ENCODE measurements at regions not wholly inside any gene's neighbourhood (a gene's known extent, or its start where the extent isn't known, plus 50 kb on each side); places are given as distances from the start of the nearest gene placed in this dataset.

DNA sequence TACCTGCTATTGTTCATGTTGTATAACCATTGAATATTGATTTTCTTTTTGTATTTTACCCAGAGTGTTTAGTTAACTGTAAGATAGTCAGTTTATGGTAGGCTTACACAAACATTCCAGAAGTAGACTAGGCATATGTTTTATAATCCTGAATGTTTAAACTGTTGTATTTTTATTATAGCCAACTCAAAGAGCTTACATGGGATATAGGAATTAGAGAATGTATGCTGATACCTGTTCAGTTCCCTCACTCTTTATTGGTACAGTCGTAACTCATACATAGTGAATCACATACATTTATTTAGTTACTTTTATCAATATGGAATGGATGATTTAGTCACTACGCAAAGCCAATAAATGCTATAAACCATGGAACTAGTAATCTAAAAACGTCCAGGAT is 657.9 kb downstream of the SLITRK5 start (continued):
- no peak for TF ChIP-seq SP1 (IDR thresholded peaks at IDR 0.05; ENCODE audit: low read depth)
- no peak for TF ChIP-seq FOSL1 (IDR thresholded peaks at IDR 0.05; ENCODE audit: low read depth)

DNA sequence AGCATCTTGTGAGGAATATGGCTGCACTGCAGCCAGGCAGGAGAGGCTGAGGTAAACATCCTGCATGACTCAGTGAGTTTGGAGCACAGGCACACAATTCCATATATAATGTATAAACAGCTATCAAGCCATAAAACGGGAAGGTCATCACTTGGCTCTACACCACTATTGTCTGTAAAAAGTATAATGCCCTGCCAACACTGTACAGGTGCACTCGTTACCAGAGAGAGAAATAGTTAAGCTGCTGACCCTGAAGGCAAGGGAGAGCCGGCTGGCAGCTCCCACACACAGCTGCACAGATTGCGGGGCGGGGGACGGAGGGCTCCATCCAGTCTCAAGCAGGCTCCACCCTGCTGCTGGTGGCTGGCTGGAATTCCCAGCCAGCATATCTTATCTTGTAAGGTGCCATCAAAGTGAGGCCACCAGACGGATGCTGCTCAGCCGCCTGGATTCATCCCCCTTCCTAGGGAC is 668.1 kb downstream of the SLITRK5 start:
- DNase-seq (ENCODE audit: low read depth, low spot score) (no peak), ATAC-seq (no peak)
- BruUV-seq (replicated peaks): no TSS peak
- Histone ChIP-seq H3K27me3 (ENCODE audit: insufficient read depth, low read length) (no peaks in the 10 kb centered on the region), H3K4me2 (ENCODE audit: low read length) (no peak overlapping the region), H2AFZ (ENCODE audit: low read depth, low read length, poor library complexity, severe bottlenecking) (no peak overlapping the region), H3K9ac (ENCODE audit: low read length) (no peak overlapping the region), H3K27ac (ENCODE audit: low read depth, low read length) (no peak overlapping the region), H3K4me1 (ENCODE audit: control insufficient read depth in 1 of 2, insufficient read depth in 2 of 2, low read length in 2 of 2) (no peaks in the 10 kb centered on the region), H3K9me3 (ENCODE audit: control insufficient read depth in 1 of 2, insufficient read depth in 1 of 2, low read depth in 1 of 2, low read length in 2 of 2) (no peaks in the 10 kb centered on the region; a peak in 1 of 4 replicates), H3K79me2 (ENCODE audit: insufficient read depth, low read length) (no peaks in the 10 kb centered on the region), H4K20me1 (ENCODE audit: insufficient read depth) (no peaks in the 10 kb centered on the region), H3K36me3 (ENCODE audit: control insufficient read depth in 1 of 2, insufficient read depth in 2 of 2, low read length in 2 of 2) (no peaks in the 10 kb centered on the region), H3K9me2 (ENCODE audit: insufficient read depth) (no peaks in the 10 kb centered on the region), H3K4me3 (replicated peaks in 1 of 2; ENCODE audit: low read depth in 1 of 2, low read length in 2 of 2) (no peak overlapping the region)
- intact Hi-C loops (cut with micrococcal nuclease): no loop called here
- CTCF ChIA-PET: no interaction called here
- TF ChIP-seq POLR2AphosphoS5 (IDR thresholded peaks at IDR 0.05; ENCODE audit: low read depth, low read length) (no peak), FOSL1 (IDR thresholded peaks at IDR 0.05; ENCODE audit: low read depth) (no peak), TCF7L2 (IDR thresholded peaks at IDR 0.05; ENCODE audit: borderline replicate concordance, extremely low read depth, insufficient read depth, insufficient read length) (no peak), YY1 (IDR thresholded peaks at IDR 0.05; ENCODE audit: extremely low read depth, insufficient replicate concordance, low read depth, low read length) (no peak), EZH2 (IDR thresholded peaks at IDR 0.05) (no peak)
- TF ChIP-seq, protein P1, sequence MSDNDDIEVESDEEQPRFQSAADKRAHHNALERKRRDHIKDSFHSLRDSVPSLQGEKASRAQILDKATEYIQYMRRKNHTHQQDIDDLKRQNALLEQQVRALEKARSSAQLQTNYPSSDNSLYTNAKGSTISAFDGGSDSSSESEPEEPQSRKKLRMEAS (IDR thresholded peaks at IDR 0.05): no peak
- RAD21 ChIA-PET (ENCODE audit: low non-redundant PET in 1 of 2, low total read pairs in 2 of 2, uncharacterized antibody in 2 of 2, unreplicated experiment in 2 of 2): no interaction called here
- POLR2A ChIA-PET: no interaction called here

DNA sequence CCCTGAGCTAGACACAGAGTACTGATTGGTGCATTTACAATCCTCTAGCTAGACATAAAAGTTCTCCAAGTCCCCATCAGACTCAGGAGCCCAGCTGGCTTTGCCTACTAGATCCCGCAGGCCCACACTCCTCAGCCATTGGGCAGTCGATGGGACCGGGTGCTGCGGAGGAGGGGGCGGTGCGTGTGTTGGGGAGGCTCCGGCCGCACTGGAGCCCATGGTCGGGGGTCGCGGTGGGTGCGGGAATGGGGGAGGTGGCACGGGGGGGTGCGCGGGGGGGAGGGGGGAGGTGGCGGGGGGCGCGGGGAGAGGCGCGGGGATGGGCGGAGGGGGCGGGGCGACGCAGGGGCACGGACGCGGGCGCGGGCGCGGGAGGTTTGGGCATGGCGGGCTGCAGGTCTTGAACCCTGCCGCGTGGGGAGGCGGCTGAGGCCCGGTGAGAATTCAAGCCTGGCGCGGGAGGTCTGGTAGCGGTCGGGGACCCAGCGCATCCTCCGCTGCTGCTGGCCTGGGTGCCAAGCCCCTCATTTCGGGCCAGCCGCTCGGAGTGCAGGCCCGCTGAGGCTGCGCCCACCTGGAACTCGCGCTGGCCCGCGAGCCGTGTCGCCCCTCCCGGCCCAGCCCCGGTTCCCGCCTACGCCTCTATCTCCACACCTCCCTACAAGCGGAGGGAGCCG is 674.1 kb downstream of the SLITRK5 start:
- ATAC-seq (no peak), DNase-seq (ENCODE audit: low read depth, low spot score) (no peak)
- H3K79me2 ChIP-seq (ENCODE audit: insufficient read depth, low read length): no peaks in the 10 kb centered on the region
- POLR2A ChIA-PET: no interaction called here
- RAD21 ChIA-PET (ENCODE audit: low non-redundant PET in 1 of 2, low total read pairs in 2 of 2, uncharacterized antibody in 2 of 2, unreplicated experiment in 2 of 2): no interaction called here
- no peaks in the 10 kb centered on the region; a peak in 1 of 4 replicates for H3K36me3 ChIP-seq (ENCODE audit: control insufficient read depth in 1 of 2, insufficient read depth in 2 of 2, low read length in 2 of 2)
- intact Hi-C loops (cut with micrococcal nuclease): no loop called here
- H4K20me1 ChIP-seq (ENCODE audit: insufficient read depth): no peaks in the 10 kb centered on the region
- H3K4me1 ChIP-seq (ENCODE audit: control insufficient read depth in 1 of 2, insufficient read depth in 2 of 2, low read length in 2 of 2): no peaks in the 10 kb centered on the region
- H3K9me3 ChIP-seq (ENCODE audit: control insufficient read depth in 1 of 2, insufficient read depth in 1 of 2, low read depth in 1 of 2, low read length in 2 of 2): no peaks in the 10 kb centered on the region; a peak in 1 of 4 replicates
- H3K27me3 ChIP-seq (ENCODE audit: insufficient read depth, low read length): no peaks in the 10 kb centered on the region
- no peaks in the 10 kb centered on the region for H3K9me2 ChIP-seq (ENCODE audit: insufficient read depth)
- H3K4me2 ChIP-seq (ENCODE audit: low read length): no peak overlapping the region
- CTCF ChIA-PET: no interaction called here
- H2AFZ ChIP-seq (ENCODE audit: low read depth, low read length, poor library complexity, severe bottlenecking): no peak overlapping the region
- H3K4me3 ChIP-seq (replicated peaks in 1 of 2; ENCODE audit: low read depth in 1 of 2, low read length in 2 of 2): no peak overlapping the region
- no TSS peak for BruUV-seq (replicated peaks)
- no peak overlapping the region for H3K9ac ChIP-seq (ENCODE audit: low read length)
- H3K27ac ChIP-seq (ENCODE audit: low read depth, low read length): no peak overlapping the region
- TF ChIP-seq CEBPB (IDR thresholded peaks at IDR 0.05; ENCODE audit: low read depth) (no peak), JUND (IDR thresholded peaks at IDR 0.05) (no peak), SIN3A (IDR thresholded peaks at IDR 0.05; ENCODE audit: low read depth) (no peak), ZFX (IDR thresholded peaks at IDR 0.05) (no peak), FOSL1 (IDR thresholded peaks at IDR 0.05; ENCODE audit: low read depth) (no peak), YY1 (IDR thresholded peaks at IDR 0.05; ENCODE audit: extremely low read depth, insufficient replicate concordance, low read depth, low read length) (no peak), EGR1 (IDR thresholded peaks at IDR 0.05; ENCODE audit: low read depth) (no peak), SP1 (IDR thresholded peaks at IDR 0.05; ENCODE audit: low read depth) (no peak)
- TF ChIP-seq, protein P2, sequence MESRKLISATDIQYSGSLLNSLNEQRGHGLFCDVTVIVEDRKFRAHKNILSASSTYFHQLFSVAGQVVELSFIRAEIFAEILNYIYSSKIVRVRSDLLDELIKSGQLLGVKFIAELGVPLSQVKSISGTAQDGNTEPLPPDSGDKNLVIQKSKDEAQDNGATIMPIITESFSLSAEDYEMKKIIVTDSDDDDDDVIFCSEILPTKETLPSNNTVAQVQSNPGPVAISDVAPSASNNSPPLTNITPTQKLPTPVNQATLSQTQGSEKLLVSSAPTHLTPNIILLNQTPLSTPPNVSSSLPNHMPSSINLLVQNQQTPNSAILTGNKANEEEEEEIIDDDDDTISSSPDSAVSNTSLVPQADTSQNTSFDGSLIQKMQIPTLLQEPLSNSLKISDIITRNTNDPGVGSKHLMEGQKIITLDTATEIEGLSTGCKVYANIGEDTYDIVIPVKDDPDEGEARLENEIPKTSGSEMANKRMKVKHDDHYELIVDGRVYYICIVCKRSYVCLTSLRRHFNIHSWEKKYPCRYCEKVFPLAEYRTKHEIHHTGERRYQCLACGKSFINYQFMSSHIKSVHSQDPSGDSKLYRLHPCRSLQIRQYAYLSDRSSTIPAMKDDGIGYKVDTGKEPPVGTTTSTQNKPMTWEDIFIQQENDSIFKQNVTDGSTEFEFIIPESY (IDR thresholded peaks at IDR 0.05; ENCODE audit: extremely low read depth, insufficient replicate concordance, low read length): no peak

All from HCT116 (cell line).